ENCODE measurements at regions not wholly inside any gene's neighbourhood (a gene's known extent, or its start where the extent isn't known, plus 50 kb on each side); places are given as distances from the start of the nearest gene placed in this dataset.
"Not testable (repeated sequence)": the region's sequence is repeated elsewhere in the genome, so short reads cannot be mapped to it uniquely, and the experiment has no call there.

- DNase-seq (ENCODE audit: extremely low read depth, low read depth, low spot score): no peak
These were observed 623.1 kb downstream of the ADCYAP1 start for GRCh38 chr18:1527805-1528204.

GRCh38 chr18:1528447-1528846 is 623.8 kb downstream of the ADCYAP1 start:
- DNase-seq (ENCODE audit: extremely low read depth, low read depth, low spot score): no peak

- no peak for DNase-seq (ENCODE audit: extremely low read depth, low read depth, low spot score)
These were observed 624.4 kb downstream of the ADCYAP1 start for GRCh38 chr18:1528964-1529509.

GRCh38 chr18:1530650-1531049 is 626.0 kb downstream of the ADCYAP1 start:
- DNase-seq (ENCODE audit: extremely low read depth, low read depth, low spot score): no peak

GRCh38 chr18:1539276-1539675 is 634.6 kb downstream of the ADCYAP1 start:
- DNase-seq (ENCODE audit: extremely low read depth, low read depth, low spot score): no peak

GRCh38 chr18:1541478-1541877 is 636.8 kb downstream of the ADCYAP1 start:
- DNase-seq (ENCODE audit: extremely low read depth, low read depth, low spot score): no peak

GRCh38 chr18:1542230-1542774 is 637.6 kb downstream of the ADCYAP1 start:
- no peak for DNase-seq (ENCODE audit: extremely low read depth, low read depth, low spot score)

- no peak for DNase-seq (ENCODE audit: extremely low read depth, low read depth, low spot score)
These were observed 639.3 kb downstream of the ADCYAP1 start for GRCh38 chr18:1544016-1544415.

GRCh38 chr18:1557711-1558110 is 653.0 kb downstream of the ADCYAP1 start:
- not testable (repeated sequence) for DNase-seq (ENCODE audit: extremely low read depth, low read depth, low spot score)

- DNase-seq (ENCODE audit: extremely low read depth, low read depth, low spot score): no peak
These were observed 654.9 kb downstream of the ADCYAP1 start for GRCh38 chr18:1559563-1559962.

GRCh38 chr18:1564793-1565192 is 660.1 kb downstream of the ADCYAP1 start:
- DNase-seq (ENCODE audit: extremely low read depth, low read depth, low spot score): no peak

- no peak for DNase-seq (ENCODE audit: extremely low read depth, low read depth, low spot score)
These were observed 666.5 kb downstream of the ADCYAP1 start for GRCh38 chr18:1571206-1571605.

- peak; percentile 54 for DNase-seq (ENCODE audit: extremely low read depth, low read depth, low spot score)
These were observed 669.1 kb downstream of the ADCYAP1 start for GRCh38 chr18:1573732-1574131.

GRCh38 chr18:1575084-1575483 is 670.4 kb downstream of the ADCYAP1 start:
- no peak for DNase-seq (ENCODE audit: extremely low read depth, low read depth, low spot score)

- DNase-seq (ENCODE audit: extremely low read depth, low read depth, low spot score): no peak
These were observed 673.8 kb downstream of the ADCYAP1 start for GRCh38 chr18:1578505-1578904.

- DNase-seq (ENCODE audit: extremely low read depth, low read depth, low spot score): no peak
These were observed 676.9 kb downstream of the ADCYAP1 start for GRCh38 chr18:1581581-1581980.

GRCh38 chr18:1585881-1586488 is 681.3 kb downstream of the ADCYAP1 start:
- DNase-seq (ENCODE audit: extremely low read depth, low read depth, low spot score): no peak

- DNase-seq (ENCODE audit: extremely low read depth, low read depth, low spot score): no peak
These were observed 688.4 kb downstream of the ADCYAP1 start for GRCh38 chr18:1593091-1593490.

GRCh38 chr18:1595195-1595594 is 690.5 kb downstream of the ADCYAP1 start:
- no peak for DNase-seq (ENCODE audit: extremely low read depth, low read depth, low spot score)

- no peak for DNase-seq (ENCODE audit: extremely low read depth, low read depth, low spot score)
These were observed 694.5 kb downstream of the ADCYAP1 start for GRCh38 chr18:1599196-1599595.

GRCh38 chr18:1604751-1605150 is 700.1 kb downstream of the ADCYAP1 start:
- no peak for DNase-seq (ENCODE audit: extremely low read depth, low read depth, low spot score)

GRCh38 chr18:1618364-1618763 is 713.7 kb downstream of the ADCYAP1 start:
- no peak for DNase-seq (ENCODE audit: extremely low read depth, low read depth, low spot score)

- DNase-seq (ENCODE audit: extremely low read depth, low read depth, low spot score): no peak
These were observed 714.8 kb downstream of the ADCYAP1 start for GRCh38 chr18:1619507-1619906.
